HUDEP-2 (cell line): ENCODE measurements at regions not wholly inside any gene's neighbourhood (a gene's known extent, or its start where the extent isn't known, plus 50 kb on each side); places are given as distances from the start of the nearest gene placed in this dataset.

ENCODE experiments used
- DNase-seq, 76 experiments: peaks; one replicate each; lab custom pipeline; 2025; ENCODE audit not compliant: unreplicated experiment in 76 of 76; lab: John Stamatoyannopoulos, UW

DNA sequence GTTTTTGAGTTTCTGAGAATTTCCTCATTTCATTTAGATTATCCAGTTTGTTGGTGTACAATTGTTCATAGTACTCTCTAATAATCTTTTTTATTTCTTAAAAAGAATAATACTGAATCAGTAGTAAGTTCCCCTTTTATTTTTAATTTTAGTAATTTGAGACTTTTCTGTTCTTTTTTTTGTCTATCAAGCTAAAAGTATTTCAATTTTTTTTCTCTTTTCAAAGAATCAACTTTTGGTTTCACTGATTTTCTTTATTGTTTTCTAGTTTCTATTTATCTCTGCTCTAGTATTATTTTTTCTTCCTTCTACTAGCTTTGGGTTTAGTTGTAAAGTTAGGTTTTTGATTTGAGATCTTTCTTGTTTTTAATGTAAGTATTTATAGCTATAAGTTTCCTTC is 60.6 kb upstream of the ARL15 start:
- no peak for DNase-seq

DNA sequence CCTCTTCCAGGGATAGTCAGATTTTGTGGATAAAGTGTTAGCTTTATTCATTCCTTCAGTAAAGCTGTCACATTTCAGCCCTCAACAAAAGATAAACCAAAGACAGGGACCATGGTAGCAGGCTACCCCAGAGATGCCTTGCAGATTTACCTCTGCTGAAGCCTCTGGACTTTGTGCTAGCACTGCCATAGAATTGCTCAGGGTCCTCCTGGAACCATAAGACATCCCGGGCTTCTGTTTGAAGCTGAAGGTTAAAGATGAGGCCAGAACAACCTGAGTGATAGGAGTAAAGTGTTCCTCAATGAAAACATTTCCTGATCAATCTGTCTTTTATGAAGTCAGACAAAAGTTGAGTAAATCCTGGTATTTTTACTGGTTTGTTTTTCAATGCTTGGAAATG is 57.5 kb upstream of the ARL15 start:
- DNase-seq: no peak

DNA sequence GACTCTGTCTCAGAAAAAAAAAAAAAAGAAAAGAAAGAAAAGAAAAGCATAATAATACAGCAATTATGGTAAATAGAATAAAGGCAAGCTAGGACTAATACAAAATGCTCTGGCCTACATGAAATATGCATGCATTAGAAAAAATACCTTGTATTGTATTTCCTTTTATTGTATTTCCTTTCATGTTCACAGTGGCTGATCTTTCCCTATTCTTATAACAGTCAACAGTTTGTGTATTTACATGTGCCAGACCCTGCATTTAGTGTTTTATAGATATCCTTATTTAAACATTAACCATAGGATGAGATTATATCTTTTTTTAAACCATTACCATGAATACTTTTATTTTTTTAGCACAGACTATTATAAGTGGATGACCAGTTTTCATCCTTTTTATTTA is 56.3 kb upstream of the ARL15 start:
- no peak for DNase-seq

DNA sequence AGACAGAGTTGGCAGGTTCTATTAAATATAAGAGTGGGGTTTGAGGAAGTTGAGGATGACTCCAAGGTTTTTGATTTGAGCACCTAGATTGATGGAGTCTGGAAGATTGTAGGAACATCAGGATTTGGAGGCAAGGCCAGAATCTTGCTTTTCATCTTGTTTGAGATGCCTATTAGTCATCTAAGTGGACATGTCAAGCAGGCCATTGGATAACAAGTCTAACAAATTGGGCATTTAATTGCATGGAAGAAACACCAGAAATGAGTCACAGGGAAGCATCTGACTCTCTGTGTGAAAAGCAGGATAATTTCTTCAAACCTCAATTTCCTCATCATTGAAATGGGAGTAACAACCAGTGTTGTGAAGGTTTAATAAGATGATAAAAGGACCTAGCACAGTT is 53.3 kb upstream of the ARL15 start:
- DNase-seq: no peak

DNA sequence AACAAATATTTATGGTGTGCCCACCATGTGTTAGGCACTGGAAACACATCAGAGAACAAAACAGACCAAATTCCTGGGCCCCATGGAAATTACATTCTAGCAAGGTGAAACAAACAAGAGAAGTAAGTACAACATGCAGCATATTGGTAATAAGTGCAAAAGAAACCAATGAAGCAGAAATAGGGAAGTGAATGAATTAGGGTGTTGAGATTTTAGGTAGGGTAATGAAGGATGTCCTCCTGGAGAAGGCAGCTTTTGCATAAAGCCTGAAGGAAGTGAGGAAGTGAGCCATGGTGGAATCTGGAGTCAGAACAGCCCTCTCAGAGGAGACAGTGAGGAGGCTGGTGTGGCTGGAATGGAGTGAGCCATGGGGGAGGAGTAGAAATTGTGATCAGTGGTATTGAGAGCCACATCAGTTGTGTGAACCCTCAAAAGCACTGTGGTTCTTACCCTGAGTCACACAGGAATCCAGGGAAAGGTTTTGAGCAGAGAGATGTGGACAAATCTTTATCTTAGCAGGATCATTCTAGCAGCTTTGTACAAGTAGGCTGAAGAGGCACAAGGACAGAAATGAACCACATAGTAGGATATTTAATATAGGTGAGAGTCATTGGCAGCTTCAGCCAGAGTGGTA is 52.7 kb upstream of the ARL15 start:
- DNase-seq: no peak

DNA sequence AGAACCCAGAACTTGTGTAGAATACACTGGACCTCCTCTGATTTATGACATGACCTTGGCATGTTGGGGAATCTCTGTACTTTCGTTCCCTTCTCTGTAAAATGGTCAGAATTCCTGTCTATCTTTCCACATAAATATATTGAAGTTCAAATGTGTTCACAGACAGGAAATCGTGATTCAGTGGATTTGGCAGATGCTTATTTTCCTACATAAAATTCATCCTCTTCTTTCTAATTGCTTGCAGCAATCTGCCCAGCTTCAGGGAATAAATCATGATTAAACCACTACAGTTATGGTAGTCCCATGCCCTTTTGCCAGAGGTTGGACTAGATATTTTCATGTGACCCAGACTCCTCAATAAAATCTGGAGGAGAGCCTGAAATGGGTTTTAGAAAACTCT is 52.1 kb upstream of the ARL15 start:
- DNase-seq: no peak

DNA sequence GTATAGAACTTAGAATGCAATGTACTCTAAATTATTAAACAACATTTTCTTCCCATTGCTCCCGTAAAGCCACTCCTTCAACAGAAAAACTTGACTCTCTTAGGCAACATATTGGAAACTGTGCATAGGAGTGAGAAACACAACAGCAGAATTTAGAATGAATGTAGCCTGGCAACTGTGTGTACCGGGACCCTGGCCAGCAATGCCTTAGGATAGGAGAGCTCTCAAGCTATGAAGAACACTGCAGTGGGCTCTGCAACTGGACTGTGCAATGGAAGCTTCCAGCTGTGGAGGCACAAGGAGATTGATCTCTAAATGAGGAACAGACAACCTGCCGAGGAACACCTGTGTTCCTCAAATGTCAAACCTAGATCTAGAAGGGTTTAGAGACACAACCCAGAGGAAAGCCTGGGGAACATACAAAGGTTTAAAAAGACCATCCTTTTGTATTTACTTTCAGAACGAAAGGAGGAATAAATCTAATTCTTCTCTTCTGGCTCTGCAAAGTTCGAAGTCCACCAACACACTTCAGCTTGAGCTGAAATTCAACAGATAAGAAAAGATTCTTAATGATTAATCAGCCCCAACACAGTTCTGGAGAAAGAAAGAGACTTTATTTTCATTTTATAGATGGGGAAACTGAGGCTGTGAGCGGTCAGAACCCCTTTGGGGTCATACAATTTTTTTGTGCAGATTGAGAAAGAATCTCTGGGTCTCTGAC is 51.5 kb upstream of the ARL15 start:
- DNase-seq: no peak

DNA sequence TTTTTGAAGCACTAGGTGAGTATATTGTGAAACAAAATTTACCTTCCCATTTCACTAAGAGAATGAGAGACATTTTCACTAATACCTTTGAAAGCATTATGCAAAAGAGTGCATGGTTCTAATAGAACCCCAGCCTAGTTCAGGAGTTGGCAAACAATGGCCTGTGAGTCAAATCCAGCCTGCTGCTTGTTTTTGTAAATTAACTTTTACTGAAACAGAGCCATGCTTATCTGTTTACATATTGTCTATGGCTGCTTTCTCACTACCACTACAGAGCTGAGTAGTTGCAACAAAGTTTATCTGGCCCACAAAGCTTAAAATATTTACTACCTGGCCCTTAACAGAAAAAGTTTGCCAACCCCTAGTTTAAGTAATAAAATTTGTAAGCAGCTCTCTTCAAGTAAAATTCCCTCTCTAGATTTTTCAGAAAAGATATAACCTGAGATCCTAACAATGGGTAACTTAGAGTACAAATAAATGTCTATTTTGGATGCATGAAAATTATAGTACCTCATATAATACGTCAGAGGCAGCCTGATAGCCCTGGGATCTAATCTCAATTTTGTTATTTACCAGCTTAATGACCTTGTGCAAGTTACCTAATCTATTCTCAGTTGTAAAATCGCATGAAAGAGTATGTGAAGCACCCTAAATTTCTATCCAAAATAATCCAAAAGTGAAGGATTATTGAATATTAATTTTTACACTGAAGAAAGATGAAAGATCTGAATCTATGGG is 50.7 kb upstream of the ARL15 start:
- DNase-seq: no peak
